SKM-1 treated with dmso at 0.1 percent for 144 hours (cell line): ENCODE measurements at regions not wholly inside any gene's neighbourhood (a gene's known extent, or its start where the extent isn't known, plus 50 kb on each side); places are given as distances from the start of the nearest gene placed in this dataset.
"Not testable (repeated sequence)": the region's sequence is repeated elsewhere in the genome, so short reads cannot be mapped to it uniquely, and the experiment has no call there.

Experiments
- DNase-seq: peaks from one replicate; lab custom pipeline; 2025; ENCODE audit not compliant: unreplicated experiment; lab: John Stamatoyannopoulos, UW

- no peak for DNase-seq
These were observed 238.1 kb downstream of the OLFM4 start for GRCh38 chr13:53266757-53267156.

- DNase-seq, result no peak
These were observed 241.0 kb downstream of the OLFM4 start for GRCh38 chr13:53269634-53270033.

- DNase-seq, result no peak
These were observed 244.3 kb downstream of the OLFM4 start for GRCh38 chr13:53272873-53273272.

GRCh38 chr13:53276265-53276664 is 247.7 kb downstream of the OLFM4 start:
- no peak for DNase-seq

GRCh38 chr13:53281677-53282076 is 253.1 kb downstream of the OLFM4 start:
- no peak for DNase-seq

- no peak for DNase-seq
These were observed 257.4 kb downstream of the OLFM4 start for GRCh38 chr13:53285896-53286430.

GRCh38 chr13:53298396-53298795 is 269.8 kb downstream of the OLFM4 start:
- DNase-seq, result no peak

GRCh38 chr13:53301449-53301848 is 272.8 kb downstream of the OLFM4 start:
- DNase-seq, result no peak

GRCh38 chr13:53305419-53305818 is 276.8 kb downstream of the OLFM4 start:
- not testable (repeated sequence) for DNase-seq

GRCh38 chr13:53310786-53311185 is 282.2 kb downstream of the OLFM4 start:
- no peak for DNase-seq

GRCh38 chr13:53311561-53311960 is 282.9 kb downstream of the OLFM4 start:
- no peak for DNase-seq

GRCh38 chr13:53321296-53321801 is 292.7 kb downstream of the OLFM4 start:
- DNase-seq, result no peak

- no peak for DNase-seq
These were observed 296.0 kb downstream of the OLFM4 start for GRCh38 chr13:53324656-53325055.

GRCh38 chr13:53326716-53327115 is 298.1 kb downstream of the OLFM4 start:
- DNase-seq, result no peak

GRCh38 chr13:53327680-53328315 is 299.2 kb downstream of the OLFM4 start:
- DNase-seq, result no peak

GRCh38 chr13:53336441-53337160 is 308.0 kb downstream of the OLFM4 start:
- DNase-seq, result no peak

- no peak for DNase-seq
These were observed 310.1 kb downstream of the OLFM4 start for GRCh38 chr13:53338760-53339159.

GRCh38 chr13:53340505-53341143 is 312.0 kb downstream of the OLFM4 start:
- DNase-seq, result no peak

GRCh38 chr13:53341144-53341510 is 312.5 kb downstream of the OLFM4 start:
- DNase-seq, result no peak

- DNase-seq, result no peak
These were observed 314.2 kb downstream of the OLFM4 start for GRCh38 chr13:53342623-53343360.

- no peak for DNase-seq
These were observed 314.7 kb downstream of the OLFM4 start for GRCh38 chr13:53343361-53343744.
